GM12801 (cell line): ENCODE measurements at regions not wholly inside any gene's neighbourhood (a gene's known extent, or its start where the extent isn't known, plus 50 kb on each side); places are given as distances from the start of the nearest gene placed in this dataset.

ENCODE experiments used
- CTCF ChIP-seq: IDR thresholded peaks from one replicate; pipeline ENCODE4 v1.5.1; 2011; ENCODE audit warnings: control low read depth; ENCODE audit not compliant: insufficient read length; ENCODE audit errors: extremely low read depth

DNA sequence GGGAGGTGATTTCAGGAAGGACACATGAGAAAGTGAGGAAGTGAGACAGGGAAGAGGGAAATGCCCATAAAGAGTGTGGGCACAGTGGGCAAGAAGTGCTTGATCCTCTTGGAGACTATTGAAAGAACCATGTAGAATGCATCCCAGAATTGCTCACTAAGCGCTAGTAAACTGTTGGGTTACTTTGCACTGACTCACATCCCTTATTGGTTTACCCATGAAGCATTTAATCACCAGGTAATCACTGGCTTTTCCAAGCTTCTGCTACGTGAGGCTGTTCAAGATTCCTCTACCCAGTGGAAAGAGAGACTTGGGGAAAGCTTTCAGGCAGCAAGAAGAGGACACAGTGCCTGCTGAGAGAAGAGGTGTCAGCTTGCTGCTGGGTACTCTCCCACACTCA lies 410.0 kb upstream of the JAG1 start:
- no peak for TF ChIP-seq CTCF

DNA sequence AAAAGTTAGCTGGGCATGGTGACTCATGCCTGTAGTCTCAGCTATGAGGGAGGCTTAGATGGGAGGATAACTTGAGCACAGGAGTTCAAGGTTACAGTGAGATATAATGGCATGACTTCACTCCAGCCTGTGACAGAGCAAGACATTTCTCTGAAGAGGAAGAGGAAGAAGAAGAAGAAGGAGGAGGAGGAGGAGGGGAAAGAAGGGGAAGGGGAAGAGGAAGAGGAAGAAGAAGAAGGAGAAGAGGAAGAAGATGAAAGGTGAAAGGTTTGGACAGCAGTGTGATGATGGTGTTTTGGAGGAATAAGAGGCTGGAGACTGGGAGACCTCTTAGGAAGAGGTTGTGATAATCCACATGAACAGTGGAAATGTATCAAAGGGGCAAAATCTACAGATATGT lies 410.7 kb upstream of the JAG1 start:
- no peak for TF ChIP-seq CTCF

DNA sequence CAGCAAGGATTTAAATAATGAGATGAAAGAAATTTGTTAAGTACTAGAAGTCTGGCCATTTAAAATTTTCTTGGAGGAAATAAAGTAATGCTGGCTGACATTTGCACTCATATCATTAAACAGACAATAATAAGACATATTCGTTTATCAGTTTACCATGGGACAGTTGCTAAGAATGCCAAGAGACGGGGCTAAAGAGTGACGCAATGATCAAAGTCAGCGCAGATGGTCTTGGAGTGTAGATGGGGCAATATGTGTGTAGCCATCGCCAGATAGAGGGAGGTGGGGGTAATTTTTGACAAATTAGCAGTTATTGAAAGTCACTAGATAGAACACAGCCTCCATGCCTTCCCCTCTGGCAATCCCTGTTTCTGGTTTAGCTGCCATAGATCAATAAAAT lies 413.2 kb upstream of the JAG1 start:
- no peak for TF ChIP-seq CTCF

- no peak for TF ChIP-seq CTCF
Observed at GRCh38 chr20:11090751-11091150, 417.0 kb upstream of the JAG1 start.

DNA sequence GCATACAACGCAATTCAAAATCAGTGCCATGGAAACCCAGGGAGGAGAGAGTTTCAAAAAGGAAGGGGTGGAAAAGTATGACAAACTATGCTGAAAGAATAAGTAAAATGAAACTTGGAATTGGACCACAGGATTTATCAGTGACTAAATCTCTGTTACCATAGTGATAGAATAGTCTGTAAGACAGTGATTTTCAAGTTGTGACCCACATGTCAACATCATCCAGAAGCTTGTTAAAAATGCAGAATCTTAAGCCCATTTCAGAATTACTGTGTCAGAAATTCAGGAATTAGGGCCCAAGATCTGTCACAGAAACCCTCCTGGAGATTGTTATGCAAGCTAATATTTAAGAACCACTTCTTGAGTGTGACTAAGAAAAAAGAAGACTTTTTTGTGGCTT lies 417.7 kb upstream of the JAG1 start:
- TF ChIP-seq CTCF = no peak

DNA sequence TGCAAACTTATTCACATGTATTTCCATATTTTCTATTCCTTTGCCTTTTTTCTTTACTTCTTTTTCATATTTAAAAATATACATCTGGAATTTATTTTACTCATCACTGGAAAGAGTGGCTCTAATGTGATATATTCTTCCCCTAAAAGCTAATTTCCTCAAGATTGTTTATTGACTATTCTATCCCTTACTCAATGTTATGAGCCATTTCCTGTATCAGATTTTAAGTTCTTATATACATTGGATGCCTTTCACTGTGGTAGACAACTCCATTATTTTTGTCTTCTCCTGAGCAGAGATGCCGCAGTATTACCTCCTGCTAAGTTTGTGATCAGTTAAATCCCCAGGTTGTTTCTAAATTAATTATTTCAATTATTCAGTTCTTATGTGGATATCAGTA lies 418.4 kb upstream of the JAG1 start:
- no peak for TF ChIP-seq CTCF

GRCh38 chr20:11094196-11094595 lies 420.4 kb upstream of the JAG1 start:
- TF ChIP-seq CTCF = no peak

- TF ChIP-seq CTCF = no peak
Observed at GRCh38 chr20:11094711-11095110, 420.9 kb upstream of the JAG1 start.
